ENCODE measurements at regions not wholly inside any gene's neighbourhood (a gene's known extent, or its start where the extent isn't known, plus 50 kb on each side); places are given as distances from the start of the nearest gene placed in this dataset.

DNA sequence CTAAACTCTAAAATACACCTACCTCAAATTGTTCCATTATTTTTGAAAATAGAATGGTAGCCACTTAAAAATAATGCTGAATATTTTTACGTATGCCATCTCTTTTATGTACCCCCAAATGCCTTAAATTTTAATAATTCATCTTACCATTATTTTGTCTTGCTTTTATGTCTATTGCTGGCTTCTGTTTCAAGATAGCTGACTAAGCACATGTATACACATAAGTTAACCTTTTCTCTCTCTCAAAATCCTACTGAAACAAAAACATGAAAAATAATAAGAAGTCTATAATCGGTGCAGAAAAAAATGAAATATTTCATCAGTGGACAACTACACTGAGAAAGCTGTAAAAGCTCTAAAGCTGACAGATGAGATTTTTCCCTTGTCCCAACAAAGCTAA lies 652.0 kb upstream of the ZNF608 start:
- DNase-seq (ENCODE audit: low read depth, low spot score) (no peak), ATAC-seq (no peak), FAIRE-seq (no peak)
- no peaks in the 10 kb centered on the region for H3K36me3 ChIP-seq (ENCODE audit: control insufficient read depth in 2 of 2, insufficient read depth in 2 of 2, low read length in 1 of 2)
- H3K9me3 ChIP-seq (replicated peaks; ENCODE audit: control insufficient read depth, insufficient read depth, low read length), result no peaks in the 10 kb centered on the region
- BruUV-seq (replicated peaks), result no TSS peak
- ChIA-PET CTCF (interaction anchor here (0.8 kb wide), 1 partner anchor 13 kb away, joined by 3 read pairs; no protein-coding TSS in a partner anchor), SMC1A (ENCODE audit: uncharacterized antibody, unreplicated experiment) (no interaction called here), RAD21 (ENCODE audit: unreplicated experiment) (no interaction called here), POLR2A (no interaction called here)
- no peak overlapping the region for H3K27ac ChIP-seq (ENCODE audit: control insufficient read depth, insufficient read depth)
- intact Hi-C loops (cut with micrococcal nuclease; ENCODE audit: unreplicated experiment), result no loop called here
- H3K79me2 ChIP-seq (ENCODE audit: control insufficient read depth, insufficient read depth, low read length), result no peaks in the 10 kb centered on the region
- no peak overlapping the region for H2AFZ ChIP-seq (ENCODE audit: control insufficient read depth, low read depth, low read length)
- WGBS (ENCODE audit: insufficient coverage, insufficient replicate concordance, low lambda C conversion rate, missing lambda C conversion rate), result 43% methylated on average over 2 of the region's 2 CpGs
- TF ChIP-seq CEBPB (IDR thresholded peaks at IDR 0.05; ENCODE audit: borderline replicate concordance in 1 of 2, low read depth in 2 of 2, low read length in 2 of 2) (no peak), SPI1 (IDR thresholded peaks at IDR 0.05; ENCODE audit: borderline replicate concordance, insufficient read depth, low read depth, low read length) (no peak), KAT2A (conservative IDR thresholded peaks at IDR 0.05; ENCODE audit: control insufficient read depth, low read depth, low read length) (no peak), EED (IDR thresholded peaks at IDR 0.05; ENCODE audit: low read depth) (no peak), MTA3 (IDR thresholded peaks at IDR 0.05; ENCODE audit: borderline replicate concordance, low read length) (no peak), EZH2 (IDR thresholded peaks at IDR 0.05; ENCODE audit: borderline replicate concordance, control insufficient read depth, low read depth, low read length) (no peak), ZNF622 (IDR thresholded peaks at IDR 0.05) (no peak), ATF7 (IDR thresholded peaks at IDR 0.05; ENCODE audit: low read depth) (no peak), IRF4 (IDR thresholded peaks at IDR 0.05; ENCODE audit: low read depth, low read length) (no peak), JUNB (IDR thresholded peaks at IDR 0.05) (no peak), RBBP5 (conservative IDR thresholded peaks at IDR 0.05) (no peak), WRNIP1 (IDR thresholded peaks at IDR 0.05; ENCODE audit: borderline replicate concordance, low read depth, low read length) (no peak)
- TF ChIP-seq, protein P1, sequence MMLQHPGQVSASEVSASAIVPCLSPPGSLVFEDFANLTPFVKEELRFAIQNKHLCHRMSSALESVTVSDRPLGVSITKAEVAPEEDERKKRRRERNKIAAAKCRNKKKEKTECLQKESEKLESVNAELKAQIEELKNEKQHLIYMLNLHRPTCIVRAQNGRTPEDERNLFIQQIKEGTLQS (IDR thresholded peaks at IDR 0.05; ENCODE audit: borderline replicate concordance, extremely low read depth, low read depth, low read length), result no peak
- TF ChIP-seq, protein P2, sequence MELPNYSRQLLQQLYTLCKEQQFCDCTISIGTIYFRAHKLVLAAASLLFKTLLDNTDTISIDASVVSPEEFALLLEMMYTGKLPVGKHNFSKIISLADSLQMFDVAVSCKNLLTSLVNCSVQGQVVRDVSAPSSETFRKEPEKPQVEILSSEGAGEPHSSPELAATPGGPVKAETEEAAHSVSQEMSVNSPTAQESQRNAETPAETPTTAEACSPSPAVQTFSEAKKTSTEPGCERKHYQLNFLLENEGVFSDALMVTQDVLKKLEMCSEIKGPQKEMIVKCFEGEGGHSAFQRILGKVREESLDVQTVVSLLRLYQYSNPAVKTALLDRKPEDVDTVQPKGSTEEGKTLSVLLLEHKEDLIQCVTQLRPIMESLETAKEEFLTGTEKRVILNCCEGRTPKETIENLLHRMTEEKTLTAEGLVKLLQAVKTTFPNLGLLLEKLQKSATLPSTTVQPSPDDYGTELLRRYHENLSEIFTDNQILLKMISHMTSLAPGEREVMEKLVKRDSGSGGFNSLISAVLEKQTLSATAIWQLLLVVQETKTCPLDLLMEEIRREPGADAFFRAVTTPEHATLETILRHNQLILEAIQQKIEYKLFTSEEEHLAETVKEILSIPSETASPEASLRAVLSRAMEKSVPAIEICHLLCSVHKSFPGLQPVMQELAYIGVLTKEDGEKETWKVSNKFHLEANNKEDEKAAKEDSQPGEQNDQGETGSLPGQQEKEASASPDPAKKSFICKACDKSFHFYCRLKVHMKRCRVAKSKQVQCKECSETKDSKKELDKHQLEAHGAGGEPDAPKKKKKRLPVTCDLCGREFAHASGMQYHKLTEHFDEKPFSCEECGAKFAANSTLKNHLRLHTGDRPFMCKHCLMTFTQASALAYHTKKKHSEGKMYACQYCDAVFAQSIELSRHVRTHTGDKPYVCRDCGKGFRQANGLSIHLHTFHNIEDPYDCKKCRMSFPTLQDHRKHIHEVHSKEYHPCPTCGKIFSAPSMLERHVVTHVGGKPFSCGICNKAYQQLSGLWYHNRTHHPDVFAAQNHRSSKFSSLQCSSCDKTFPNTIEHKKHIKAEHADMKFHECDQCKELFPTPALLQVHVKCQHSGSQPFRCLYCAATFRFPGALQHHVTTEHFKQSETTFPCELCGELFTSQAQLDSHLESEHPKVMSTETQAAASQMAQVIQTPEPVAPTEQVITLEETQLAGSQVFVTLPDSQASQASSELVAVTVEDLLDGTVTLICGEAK (IDR thresholded peaks at IDR 0.05; ENCODE audit: borderline replicate concordance), result no peak
- no peak overlapping the region for H3K4me3 ChIP-seq
- in situ Hi-C loops (cut with MboI), result no loop called here
- no peak overlapping the region for H3K4me2 ChIP-seq (ENCODE audit: control insufficient read depth, insufficient read depth)
- no peaks in the 10 kb centered on the region for H4K20me1 ChIP-seq (ENCODE audit: control insufficient read depth, insufficient read depth)
- H3K4me1 ChIP-seq (ENCODE audit: control insufficient read depth, insufficient read depth, low read length), result no peaks in the 10 kb centered on the region
- H3K9ac ChIP-seq (ENCODE audit: control insufficient read depth, insufficient read depth, low read length), result no peak overlapping the region
- no peaks in the 10 kb centered on the region for H3K27me3 ChIP-seq (replicated peaks in 1 of 2; ENCODE audit: control insufficient read depth in 2 of 2, insufficient read depth in 2 of 2, low read length in 1 of 2)

All from GM12878 (cell line).